NCI-H526 (cell line): ENCODE measurements at regions not wholly inside any gene's neighbourhood (a gene's known extent, or its start where the extent isn't known, plus 50 kb on each side); places are given as distances from the start of the nearest gene placed in this dataset.
"Not testable (repeated sequence)": the region's sequence is repeated elsewhere in the genome, so short reads cannot be mapped to it uniquely, and the experiment has no call there.

ENCODE experiments used
- DNase-seq, 2 experiments: peaks; one replicate each; lab custom pipeline; 2025; lab: John Stamatoyannopoulos, UW

DNA sequence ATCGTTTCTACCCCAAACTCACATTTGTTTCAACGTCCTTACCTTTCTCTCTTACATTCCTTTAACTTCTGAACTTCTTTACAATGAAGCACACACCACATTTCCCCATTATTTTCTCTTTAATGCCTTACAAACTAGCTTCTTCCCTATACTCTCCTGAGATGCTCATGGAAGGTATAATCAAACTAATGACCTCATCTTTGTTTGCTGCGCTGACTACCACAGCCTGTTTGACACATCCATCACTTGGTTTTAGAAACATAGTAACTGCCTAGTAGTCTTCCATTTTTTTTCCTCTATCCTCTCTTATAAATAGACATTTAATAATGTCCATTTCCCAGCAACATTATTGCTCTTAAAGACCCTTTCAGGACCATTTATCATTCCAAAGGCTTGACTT, 230.5 kb upstream of the LRTM1 start:
- no peak for DNase-seq

DNA sequence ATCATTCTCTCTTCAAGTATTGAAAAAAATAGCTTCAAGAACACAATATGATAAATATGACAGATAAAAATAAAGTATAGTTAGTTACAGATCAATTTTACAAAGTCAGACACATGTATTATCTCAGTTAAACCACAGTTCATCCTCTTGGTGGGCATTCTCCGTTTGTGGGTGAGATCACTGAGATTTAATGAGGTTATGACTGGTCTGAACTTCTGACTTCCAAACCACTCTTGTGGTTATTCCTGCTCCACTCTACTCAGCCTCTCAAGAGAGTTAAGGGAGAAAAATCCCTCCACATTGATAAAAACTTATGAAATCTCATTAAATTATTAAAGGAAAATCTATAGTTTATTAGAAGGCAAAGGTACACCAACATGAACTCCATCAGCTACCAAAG, 229.9 kb upstream of the LRTM1 start:
- DNase-seq: no peak

DNA sequence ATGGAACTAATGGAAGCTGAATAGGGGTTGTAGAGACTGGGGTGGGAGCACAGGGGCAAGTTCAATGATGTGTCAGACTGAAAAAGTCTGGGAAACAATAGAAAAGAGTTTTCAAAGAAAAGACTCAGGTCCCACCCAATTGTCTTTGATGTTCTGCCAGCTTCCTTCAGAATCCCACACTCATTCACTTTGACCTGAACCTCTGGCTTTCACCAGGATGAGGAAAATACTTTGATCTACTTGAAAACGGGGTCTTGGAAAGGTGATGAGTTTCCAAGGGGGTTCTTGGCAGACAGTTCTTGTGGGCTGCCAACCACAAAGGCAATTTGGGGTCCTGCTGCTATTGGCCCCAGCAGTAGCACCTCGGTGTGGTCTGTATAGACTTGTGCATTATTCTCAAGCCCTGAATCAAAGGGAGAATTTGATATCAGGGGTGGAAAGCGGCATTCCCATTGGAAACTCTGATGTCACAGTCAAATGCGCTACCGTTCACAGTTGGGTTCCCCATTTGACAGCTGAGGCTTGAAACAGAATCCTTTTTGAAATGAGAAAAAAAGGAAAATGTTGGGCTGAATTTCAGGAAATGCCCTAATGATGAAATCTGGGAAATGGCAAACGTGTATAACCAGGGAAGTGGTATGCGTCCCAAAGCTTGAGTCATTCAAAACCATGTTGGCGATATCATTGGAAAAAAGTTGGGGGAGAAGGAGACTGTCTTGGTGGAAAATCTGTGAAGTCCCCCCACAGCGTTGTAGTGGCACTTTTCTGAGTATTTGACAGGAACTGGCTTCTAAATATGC, 229.2 kb upstream of the LRTM1 start:
- DNase-seq: no peak

DNA sequence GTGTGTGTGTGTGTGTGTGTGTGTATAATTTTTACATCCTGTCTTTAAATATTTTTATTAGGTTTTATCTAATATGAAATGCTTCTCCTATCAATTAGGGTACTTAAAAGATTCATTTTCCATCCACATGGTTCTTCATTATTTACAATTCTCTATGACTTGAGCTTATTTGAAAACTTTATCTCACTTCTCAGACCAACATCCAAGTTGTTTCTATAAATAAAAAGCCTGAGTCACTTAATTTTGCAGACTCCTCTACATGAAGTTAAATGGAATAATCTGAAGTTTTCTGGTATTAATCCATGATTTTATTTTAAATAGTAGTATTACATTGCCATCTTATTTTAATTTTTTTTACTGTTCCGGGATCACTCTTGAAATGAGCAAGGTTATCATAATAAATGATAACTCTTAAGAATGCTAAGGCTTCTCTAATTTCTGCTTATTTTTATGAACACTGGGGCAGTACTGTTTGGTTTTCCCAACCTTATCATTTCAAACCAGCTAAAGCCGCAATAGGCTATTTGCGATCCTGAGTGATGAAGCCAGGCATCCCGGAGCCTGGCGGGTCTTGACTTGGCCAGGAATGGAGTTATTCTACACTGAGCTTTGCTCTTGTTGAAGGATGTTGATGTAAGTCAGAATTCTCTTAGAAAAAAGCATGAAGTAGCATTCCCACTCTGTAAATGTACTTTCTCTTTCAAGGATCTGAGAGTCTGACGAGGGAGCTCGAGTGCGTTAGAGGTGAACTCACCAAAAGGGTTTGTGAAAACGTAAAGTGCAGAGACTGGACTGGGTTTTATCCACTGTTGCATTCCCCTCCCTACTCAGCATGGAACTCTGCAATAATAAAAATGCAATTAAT, 220.2 kb upstream of the LRTM1 start:
- no peak for DNase-seq

DNA sequence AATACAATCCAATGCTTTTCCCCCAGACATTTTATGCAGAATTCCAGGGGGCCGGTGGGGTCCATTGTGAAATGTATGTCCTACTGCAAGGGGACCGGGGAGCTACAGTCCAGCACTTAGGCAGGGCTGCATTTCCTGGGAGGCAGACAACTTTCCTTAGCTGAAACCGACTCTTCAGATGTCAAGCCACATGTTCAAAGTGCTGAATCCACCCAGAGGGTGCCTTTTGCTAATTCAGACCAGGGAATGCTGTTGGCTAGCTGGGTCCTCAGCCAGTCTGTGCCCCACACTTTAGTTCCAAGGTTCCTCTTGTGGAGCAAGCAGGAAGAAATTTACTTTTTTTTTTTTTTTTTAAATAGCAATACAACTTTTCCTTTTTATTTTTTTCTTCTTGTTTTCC, 219.5 kb upstream of the LRTM1 start:
- no peak for DNase-seq

DNA sequence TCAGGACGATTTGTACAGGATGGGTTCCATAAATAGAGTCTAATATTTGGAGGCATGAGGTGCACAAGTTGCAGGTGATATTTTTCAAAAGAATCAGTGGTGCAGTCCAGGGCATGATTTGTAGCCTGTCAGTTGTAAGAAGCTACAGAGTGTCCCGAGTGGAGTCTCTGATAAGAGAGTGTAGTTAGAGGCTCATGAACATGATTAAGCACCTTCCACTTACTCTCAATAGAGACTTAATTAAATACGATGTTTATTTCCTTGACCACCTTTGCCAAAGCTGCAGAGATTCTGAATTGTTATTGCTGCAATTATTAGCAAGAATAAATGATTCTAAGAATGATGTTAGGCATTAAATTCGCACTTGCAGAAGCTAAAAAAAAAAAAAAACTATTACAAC, 218.4 kb upstream of the LRTM1 start:
- no peak for DNase-seq

DNA sequence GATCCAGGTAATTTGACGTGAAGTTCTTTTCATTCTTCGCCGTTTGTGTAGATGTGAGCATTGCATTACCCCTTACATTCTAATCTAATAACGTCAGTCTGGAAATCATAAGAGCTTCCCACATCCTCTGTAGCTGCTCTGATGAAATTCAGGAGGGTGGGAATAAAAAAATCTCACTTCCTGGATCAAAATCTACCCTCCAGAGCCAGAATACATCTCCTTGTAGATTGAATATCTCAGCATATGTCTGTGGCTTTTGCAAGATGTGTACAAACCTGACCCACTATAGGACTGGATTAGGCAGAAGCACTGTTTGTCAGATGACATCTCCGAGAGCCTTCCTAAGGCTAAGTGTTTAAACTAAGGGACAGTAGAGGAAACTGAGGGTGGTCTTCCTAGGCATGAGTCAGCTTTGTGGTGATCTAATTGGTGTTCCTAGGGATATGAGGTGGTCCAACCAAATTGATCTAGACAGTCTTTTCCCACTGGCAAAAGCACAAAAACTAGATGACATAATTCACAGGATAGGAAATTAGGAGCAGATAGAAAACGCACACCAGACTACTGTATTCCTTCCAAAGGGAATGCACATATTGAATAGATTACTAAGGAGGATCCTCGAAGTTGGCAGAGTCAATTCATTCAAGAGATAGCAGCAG, 216.3 kb upstream of the LRTM1 start:
- DNase-seq: no peak

DNA sequence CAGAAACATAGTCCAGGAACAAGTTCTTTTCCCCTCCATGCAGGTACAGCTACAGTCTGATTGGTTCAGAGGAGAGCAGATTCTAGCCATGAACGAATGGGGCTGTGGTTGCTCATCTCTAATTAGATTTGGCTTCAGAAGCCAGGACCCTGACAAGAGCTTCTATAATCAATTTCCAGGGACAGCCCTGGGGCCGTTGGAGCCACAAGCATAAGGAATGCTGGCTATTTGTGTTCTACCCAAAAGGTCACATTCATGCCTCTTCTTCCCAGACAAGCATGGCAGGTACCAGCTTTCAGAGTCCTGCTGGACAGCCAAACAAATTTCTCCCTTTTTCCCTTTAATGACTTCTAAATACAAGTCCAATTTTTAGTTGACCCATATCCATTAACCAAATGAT, 215.5 kb upstream of the LRTM1 start:
- no peak for DNase-seq

DNA sequence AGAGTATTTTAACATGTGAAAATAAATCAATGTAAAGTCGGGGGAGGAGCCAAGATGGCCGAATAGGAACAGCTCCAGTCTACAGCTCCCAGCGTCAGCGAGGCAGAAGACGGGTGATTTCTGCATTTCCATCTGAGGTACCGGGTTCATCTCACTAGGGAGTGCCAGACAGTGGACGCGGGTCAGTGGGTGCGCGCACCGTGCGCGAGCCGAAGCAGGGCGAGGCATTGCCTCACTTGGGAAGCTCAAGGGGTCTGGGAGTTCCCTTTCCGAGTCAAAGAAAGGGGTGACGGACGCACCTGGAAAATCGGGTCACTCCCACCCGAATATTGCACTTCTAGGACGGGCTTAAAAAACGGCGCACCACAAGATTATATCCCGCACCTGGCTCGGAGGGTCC, 208.4 kb upstream of the LRTM1 start:
- not testable (repeated sequence) for DNase-seq

DNA sequence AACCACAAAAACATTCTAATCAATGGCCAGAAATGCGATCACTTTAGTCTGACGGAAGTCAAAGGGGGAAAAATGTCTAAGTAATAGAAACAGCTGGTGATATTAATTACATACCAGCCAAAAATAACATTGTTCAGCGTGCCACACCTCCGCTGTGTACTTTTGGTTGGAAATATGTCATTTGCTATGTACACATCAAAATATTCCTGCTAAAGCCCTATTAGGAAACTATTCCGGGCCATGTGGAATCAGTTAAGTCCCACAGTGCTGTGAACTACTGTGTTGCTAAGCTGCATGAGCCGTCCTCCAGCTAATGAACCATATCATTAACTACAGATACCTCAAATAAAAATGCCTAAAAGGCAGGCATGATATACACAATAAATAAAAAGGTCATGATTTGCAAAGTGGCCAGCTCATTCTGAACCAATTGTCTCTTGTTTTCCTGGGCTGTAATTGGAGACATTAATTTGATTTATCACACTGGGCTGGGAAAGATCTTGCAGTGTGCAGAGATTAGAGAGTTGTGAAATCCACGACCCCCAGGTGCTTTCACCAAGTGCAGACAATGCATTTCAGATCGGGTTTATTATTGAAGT, 200.5 kb upstream of the LRTM1 start:
- no peak for DNase-seq

DNA sequence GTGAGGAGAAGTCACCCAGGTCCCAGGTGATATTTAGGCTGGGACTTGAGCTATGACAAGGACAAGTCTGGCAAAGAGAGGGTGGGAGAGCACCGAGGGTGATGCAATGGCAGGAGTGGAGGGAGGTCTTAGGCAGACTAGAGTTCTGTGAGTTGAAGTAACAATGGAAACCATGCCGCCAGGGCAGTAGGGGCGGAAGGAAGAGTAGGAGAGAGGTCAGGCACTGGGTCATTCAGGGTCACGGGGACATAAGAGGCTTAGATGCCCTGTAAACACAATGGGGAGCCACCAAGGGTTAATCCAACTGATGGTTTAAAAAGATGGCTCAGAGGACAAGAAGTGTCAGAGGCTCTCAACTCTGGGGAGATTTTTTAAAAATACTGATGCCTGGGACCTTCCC, 199.7 kb upstream of the LRTM1 start:
- DNase-seq: no peak

DNA sequence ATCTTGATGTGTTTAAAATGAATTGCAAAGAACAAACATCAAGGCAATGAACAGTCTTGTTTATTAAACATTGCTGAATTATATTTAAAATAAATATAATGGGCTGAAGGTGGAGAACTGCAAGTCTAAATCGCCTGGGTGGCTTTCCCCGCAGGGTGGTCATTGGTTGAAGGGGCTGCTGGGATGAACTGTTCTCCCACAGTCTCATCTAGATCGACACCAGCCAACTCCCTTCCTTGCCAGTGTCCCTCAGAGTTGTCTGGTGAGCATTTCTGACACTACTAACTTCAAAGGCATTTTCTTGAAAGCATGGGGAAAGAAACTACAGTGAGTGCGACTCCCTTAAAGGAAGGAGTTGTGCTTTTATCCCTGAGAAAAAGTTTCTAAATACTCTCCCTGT, 196.5 kb upstream of the LRTM1 start:
- DNase-seq: no peak
